Trophoblast cell (in vitro differentiated cells and primary cell): ENCODE measurements at regions not wholly inside any gene's neighbourhood (a gene's known extent, or its start where the extent isn't known, plus 50 kb on each side); places are given as distances from the start of the nearest gene placed in this dataset.

ENCODE experiments used
- DNase-seq, 2 donors: peaks; one replicate each; pipeline ENCODE4 v3.0.0-alpha.2; 2016
- H2AFZ ChIP-seq: 2 replicates; pipeline ENCODE4 v1.6.1; 2013; ENCODE audit warnings: low read length, moderate library complexity, mild to moderate bottlenecking; ENCODE audit not compliant: insufficient read depth, poor library complexity
- H2AK5ac ChIP-seq: 2 replicates; pipeline ENCODE4 v1.6.1; 2013; ENCODE audit warnings: mild to moderate bottlenecking, low read length
- H2BK120ac ChIP-seq: 2 replicates; pipeline ENCODE4 v1.6.1; 2013; ENCODE audit warnings: low read length, mild to moderate bottlenecking, moderate library complexity; ENCODE audit not compliant: insufficient read depth, poor library complexity
- H2BK12ac ChIP-seq: 2 replicates; pipeline ENCODE4 v1.6.1; 2013; ENCODE audit warnings: mild to moderate bottlenecking, low read length, moderate library complexity
- H2BK5ac ChIP-seq: 2 replicates; pipeline ENCODE4 v1.6.1; 2013; ENCODE audit warnings: low read length, low read depth, moderate library complexity, mild to moderate bottlenecking; ENCODE audit not compliant: poor library complexity
- H3K14ac ChIP-seq: 2 replicates; pipeline ENCODE4 v1.6.1; 2013; ENCODE audit warnings: mild to moderate bottlenecking, low read length
- H3K18ac ChIP-seq: 2 replicates; pipeline ENCODE4 v1.6.1; 2013; ENCODE audit warnings: mild to moderate bottlenecking, low read length
- H3K23ac ChIP-seq: 2 replicates; pipeline ENCODE4 v1.6.1; 2013; ENCODE audit warnings: low read length
- H3K27ac ChIP-seq: 2 replicates; pipeline ENCODE4 v1.5.1; 2013; ENCODE audit warnings: low read depth, mild to moderate bottlenecking, inconsistent platforms, low read length, moderate library complexity
- H3K27me3 ChIP-seq: 2 replicates; pipeline ENCODE4 v1.6.1; 2013; ENCODE audit warnings: inconsistent platforms, mild to moderate bottlenecking, low read length, moderate library complexity; ENCODE audit not compliant: insufficient read depth
- H3K36me3 ChIP-seq, 2 experiments: 1 replicate in 1 of 2; 2 replicates in 1 of 2; pipeline ENCODE4 v1.6.1; 2013; ENCODE audit warnings: low read length in 2 of 2, mild to moderate bottlenecking in 2 of 2, moderate library complexity in 1 of 2; ENCODE audit not compliant: insufficient read depth in 2 of 2, control insufficient read depth in 1 of 2
- H3K4ac ChIP-seq: 2 replicates; pipeline ENCODE4 v1.6.1; 2013; ENCODE audit warnings: low read depth, mild to moderate bottlenecking, low read length, moderate library complexity
- H3K4me1 ChIP-seq, 2 experiments: 1 replicate in 1 of 2; 2 replicates in 1 of 2; pipeline ENCODE4 v1.6.1; 2013; ENCODE audit warnings: low read length in 2 of 2, mild to moderate bottlenecking in 2 of 2, moderate library complexity in 1 of 2; ENCODE audit not compliant: insufficient read depth in 2 of 2, control insufficient read depth in 1 of 2
- H3K4me2 ChIP-seq: 2 replicates; pipeline ENCODE4 v1.6.1; 2013; ENCODE audit warnings: inconsistent platforms, mild to moderate bottlenecking, low read length, moderate library complexity
- H3K4me3 ChIP-seq: 2 replicates; pipeline ENCODE4 v1.5.1; 2013; ENCODE audit warnings: mild to moderate bottlenecking, low read depth, low read length, inconsistent platforms
- H3K79me1 ChIP-seq: one replicate; pipeline ENCODE4 v1.6.1; 2013; ENCODE audit warnings: low read length
- H3K79me2 ChIP-seq: 2 replicates; pipeline ENCODE4 v1.6.1; 2013; ENCODE audit warnings: low read length, mild to moderate bottlenecking; ENCODE audit not compliant: control insufficient read depth, insufficient read depth, poor library complexity
- H3K9ac ChIP-seq: 2 replicates; pipeline ENCODE4 v1.6.1; 2013; ENCODE audit warnings: mild to moderate bottlenecking, low read length
- H3K9me3 ChIP-seq: 2 replicates; pipeline ENCODE4 v1.6.1; 2013; ENCODE audit warnings: low read depth, mild to moderate bottlenecking, control low read depth, inconsistent platforms, low read length; ENCODE audit not compliant: insufficient read depth
- H4K12ac ChIP-seq: 2 replicates; pipeline ENCODE4 v1.6.1; 2013; ENCODE audit warnings: low read depth, mild to moderate bottlenecking, low read length, moderate library complexity
- H4K8ac ChIP-seq: 2 replicates; pipeline ENCODE4 v1.6.1; 2013; ENCODE audit warnings: low read depth, mild to moderate bottlenecking, low read length, moderate library complexity
- H4K91ac ChIP-seq: one replicate; pipeline ENCODE4 v1.6.1; 2013; ENCODE audit warnings: low read depth, mild to moderate bottlenecking, low read length, moderate library complexity
- WGBS: extraction: QIAGEN DNeasy Blood & Tissue Kit; methylation state at CpG from one replicate; pipeline ENCODE4 v1.1.7; 2013; ENCODE audit warnings: missing lambda C conversion rate; ENCODE audit not compliant: insufficient read length, insufficient coverage; ENCODE audit errors: extremely low coverage; 5-methylcytosine and 5-hydroxymethylcytosine counted together

GRCh38 chr7:136728945-136729344 is 139.5 kb upstream of the CHRM2 start:
- Histone ChIP-seq H3K9me3 (no peaks in the 10 kb centered on the region), H3K18ac (no peak overlapping the region), H3K23ac (no peak overlapping the region), H2BK5ac (no peak overlapping the region), H3K4me3 (no peak overlapping the region), H3K27ac (no peak overlapping the region), H3K36me3 (no peaks in the 10 kb centered on the region), H3K79me1 (no peaks in the 10 kb centered on the region), H2BK120ac (no peak overlapping the region), H2AFZ (no peak overlapping the region), H2AK5ac (no peak overlapping the region), H2BK12ac (no peak overlapping the region), H3K4ac (no peak overlapping the region), H4K12ac (peak overlapping the region; percentile 12), H4K8ac (no peak overlapping the region), H4K91ac (no peak overlapping the region), H3K4me2 (no peak overlapping the region), H3K4me1 (no peaks in the 10 kb centered on the region), H3K9ac (no peak overlapping the region), H3K14ac (no peak overlapping the region), H3K27me3 (no peaks in the 10 kb centered on the region), H3K79me2 (no peaks in the 10 kb centered on the region)
- no CpG with 5 or more reads among the region's 5 CpGs for WGBS
- no peak for DNase-seq

- no peak overlapping the region for H3K14ac ChIP-seq
- H3K27ac ChIP-seq = no peak overlapping the region
- no peak overlapping the region for H4K8ac ChIP-seq
- H2BK5ac ChIP-seq = no peak overlapping the region
- no peak overlapping the region for H3K18ac ChIP-seq
- H2BK12ac ChIP-seq = no peak overlapping the region
- H3K9me3 ChIP-seq = no peaks in the 10 kb centered on the region
- WGBS = no CpG with 5 or more reads among the region's 2 CpGs
- no peak overlapping the region for H3K4ac ChIP-seq
- no peak overlapping the region for H3K4me2 ChIP-seq
- H4K12ac ChIP-seq = no peak overlapping the region
- H3K79me1 ChIP-seq = no peaks in the 10 kb centered on the region
- no peak overlapping the region for H3K4me3 ChIP-seq
- H3K23ac ChIP-seq = no peak overlapping the region
- H2BK120ac ChIP-seq = no peak overlapping the region
- no peaks in the 10 kb centered on the region for H3K4me1 ChIP-seq
- no peaks in the 10 kb centered on the region for H3K36me3 ChIP-seq
- no peak for DNase-seq
- H2AFZ ChIP-seq = no peak overlapping the region
- H2AK5ac ChIP-seq = no peak overlapping the region
- H3K27me3 ChIP-seq = no peaks in the 10 kb centered on the region
- no peak overlapping the region for H4K91ac ChIP-seq
- H3K79me2 ChIP-seq = no peaks in the 10 kb centered on the region
- no peak overlapping the region for H3K9ac ChIP-seq
Measured at GRCh38 chr7:136726460-136726859, 142.0 kb upstream of the CHRM2 start.

GRCh38 chr7:136717910-136718557 is 150.4 kb upstream of the CHRM2 start:
- Histone ChIP-seq H3K9ac (no peak overlapping the region), H3K4ac (no peak overlapping the region), H4K12ac (no peak overlapping the region), H3K4me3 (no peak overlapping the region), H2AK5ac (no peak overlapping the region), H3K4me1 (no peaks in the 10 kb centered on the region), H2BK12ac (no peak overlapping the region), H3K36me3 (no peaks in the 10 kb centered on the region), H3K9me3 (no peaks in the 10 kb centered on the region), H3K79me1 (no peaks in the 10 kb centered on the region), H3K18ac (no peak overlapping the region), H3K4me2 (no peak overlapping the region), H3K27me3 (no peaks in the 10 kb centered on the region), H2AFZ (no peak overlapping the region), H4K91ac (no peak overlapping the region), H2BK5ac (no peak overlapping the region), H4K8ac (no peak overlapping the region), H3K23ac (no peak overlapping the region), H3K14ac (no peak overlapping the region), H3K79me2 (no peaks in the 10 kb centered on the region), H2BK120ac (no peak overlapping the region), H3K27ac (no peak overlapping the region)
- WGBS = 100% methylated on average over 1 of the region's 6 CpGs
- DNase-seq = no peak

- no peak overlapping the region for H3K9ac ChIP-seq
- H4K8ac ChIP-seq = no peak overlapping the region
- H3K27ac ChIP-seq = no peak overlapping the region
- H3K9me3 ChIP-seq = no peaks in the 10 kb centered on the region
- H2BK12ac ChIP-seq = no peak overlapping the region
- no peak for DNase-seq
- H4K12ac ChIP-seq = no peak overlapping the region
- no peak overlapping the region for H3K14ac ChIP-seq
- no CpG with 5 or more reads among the region's 3 CpGs for WGBS
- H3K36me3 ChIP-seq = no peaks in the 10 kb centered on the region
- H3K4me1 ChIP-seq = no peaks in the 10 kb centered on the region
- no peak overlapping the region for H2AFZ ChIP-seq
- no peak overlapping the region for H3K4me3 ChIP-seq
- no peaks in the 10 kb centered on the region for H3K79me1 ChIP-seq
- H3K18ac ChIP-seq = no peak overlapping the region
- H3K27me3 ChIP-seq = no peaks in the 10 kb centered on the region
- no peak overlapping the region for H3K23ac ChIP-seq
- no peak overlapping the region for H3K4me2 ChIP-seq
- no peak overlapping the region for H3K4ac ChIP-seq
- H2BK5ac ChIP-seq = no peak overlapping the region
- H3K79me2 ChIP-seq = no peaks in the 10 kb centered on the region
- H2BK120ac ChIP-seq = no peak overlapping the region
- H4K91ac ChIP-seq = no peak overlapping the region
- H2AK5ac ChIP-seq = no peak overlapping the region
Measured at GRCh38 chr7:136714062-136714461, 154.4 kb upstream of the CHRM2 start.
